CD4-positive, alpha-beta T cell treated with Interleukin-21 for 1 hour (primary cell): ENCODE measurements at regions not wholly inside any gene's neighbourhood (a gene's known extent, or its start where the extent isn't known, plus 50 kb on each side); places are given as distances from the start of the nearest gene placed in this dataset.
A peak's percentile ranks its signal among the peaks of the same experiment; 100 is the strongest.

Experiments
- DNase-seq: peaks from one replicate; pipeline ENCODE4 v3.0.0-alpha.2; 2020

DNA sequence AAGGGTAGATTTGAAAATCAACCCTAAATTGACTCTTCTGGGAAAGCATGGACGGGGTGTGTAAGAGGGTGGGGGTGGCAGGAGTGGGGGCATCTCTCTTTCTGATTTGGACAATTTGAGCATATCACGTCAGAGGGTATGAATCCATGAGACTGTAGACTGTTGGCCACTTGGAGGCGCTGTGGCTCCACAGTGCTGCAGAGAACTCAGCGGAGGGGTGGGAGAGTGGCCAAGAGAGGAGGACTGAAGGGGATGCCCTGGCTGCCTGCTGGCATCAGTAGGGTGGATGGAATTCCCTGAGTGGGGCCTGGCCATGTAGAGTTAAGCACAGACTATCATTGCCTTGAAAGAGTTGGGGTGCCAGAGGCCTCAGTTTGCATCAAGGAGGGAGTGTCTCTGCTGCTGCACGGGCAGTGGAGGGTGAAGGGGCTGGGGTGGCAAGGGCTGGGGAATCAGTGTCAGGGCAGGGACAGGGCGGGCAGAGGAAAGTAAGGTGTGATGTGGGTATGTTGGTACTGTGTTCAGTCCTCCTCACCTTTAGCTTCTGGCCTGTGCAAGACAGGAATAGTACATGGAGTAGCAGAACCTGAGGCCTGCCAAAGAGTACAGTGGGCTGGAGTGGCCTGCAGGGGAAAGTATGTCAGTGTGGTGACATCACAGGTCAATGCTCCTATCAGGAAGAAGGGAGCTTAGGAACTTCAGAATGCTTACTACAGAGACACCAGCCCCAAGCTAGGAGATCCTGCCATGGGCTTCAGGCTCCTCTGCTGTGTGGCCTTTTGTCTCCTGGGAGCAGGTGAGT is 133.5 kb upstream of the PRSS58 start:
- peak; percentile 51 for DNase-seq

DNA sequence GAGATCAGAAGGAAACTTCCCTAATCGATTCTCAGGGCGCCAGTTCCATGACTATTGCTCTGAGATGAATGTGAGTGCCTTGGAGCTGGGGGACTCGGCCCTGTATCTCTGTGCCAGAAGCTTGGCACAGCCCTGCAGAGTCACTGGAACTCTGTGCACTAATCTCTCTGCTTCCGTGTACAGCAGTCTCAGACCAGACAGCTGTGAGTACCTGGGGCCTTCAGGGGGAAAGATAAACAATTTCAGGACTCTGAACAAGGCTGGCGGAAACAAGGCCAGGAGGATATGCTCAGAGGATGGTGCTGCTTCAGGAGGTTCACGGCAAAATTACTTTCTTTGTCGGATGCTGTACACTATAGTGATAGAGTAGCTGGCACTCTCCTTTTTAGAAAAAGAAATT is 131.7 kb upstream of the PRSS58 start:
- no peak for DNase-seq

DNA sequence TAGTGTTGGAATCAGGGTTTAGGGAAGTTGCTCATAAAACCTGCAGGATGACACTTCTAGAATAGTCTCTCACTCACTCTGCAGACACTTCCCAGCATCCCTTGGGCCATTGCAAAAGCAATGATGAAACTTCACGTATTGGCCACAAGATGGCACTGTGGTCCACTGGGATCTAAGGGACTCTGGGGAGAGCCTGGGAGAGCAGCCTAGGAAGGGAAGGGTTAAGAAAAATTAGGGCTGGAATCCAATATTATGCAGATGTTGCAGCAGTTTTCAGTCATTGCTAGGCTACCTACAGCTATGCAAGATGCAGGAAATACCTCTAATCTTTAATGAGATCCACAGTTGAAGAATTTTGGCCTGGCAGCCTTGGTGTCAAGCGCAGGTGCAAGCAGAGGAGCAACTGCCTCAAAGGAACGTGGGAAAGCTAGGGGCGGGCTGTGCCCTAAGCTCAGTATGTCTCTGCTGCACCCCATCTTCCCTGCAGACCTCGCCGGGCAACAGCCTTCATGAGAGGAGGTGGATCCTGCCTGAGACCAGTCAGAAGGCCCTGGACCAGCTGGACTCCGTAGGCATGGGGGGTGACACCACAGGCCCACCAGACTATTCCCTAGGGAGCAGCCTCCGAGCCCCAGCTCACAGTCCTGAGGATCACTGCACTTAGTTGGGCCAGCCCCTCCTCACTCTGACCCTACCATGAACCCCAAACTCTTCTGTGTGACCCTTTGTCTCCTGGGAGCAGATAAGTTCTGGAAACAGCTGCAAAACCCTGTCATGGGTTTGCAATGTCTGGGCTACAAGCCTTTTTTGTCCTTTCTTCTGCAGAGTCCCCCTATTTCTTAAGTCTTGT is 127.9 kb upstream of the PRSS58 start:
- DNase-seq = peak; percentile 62

DNA sequence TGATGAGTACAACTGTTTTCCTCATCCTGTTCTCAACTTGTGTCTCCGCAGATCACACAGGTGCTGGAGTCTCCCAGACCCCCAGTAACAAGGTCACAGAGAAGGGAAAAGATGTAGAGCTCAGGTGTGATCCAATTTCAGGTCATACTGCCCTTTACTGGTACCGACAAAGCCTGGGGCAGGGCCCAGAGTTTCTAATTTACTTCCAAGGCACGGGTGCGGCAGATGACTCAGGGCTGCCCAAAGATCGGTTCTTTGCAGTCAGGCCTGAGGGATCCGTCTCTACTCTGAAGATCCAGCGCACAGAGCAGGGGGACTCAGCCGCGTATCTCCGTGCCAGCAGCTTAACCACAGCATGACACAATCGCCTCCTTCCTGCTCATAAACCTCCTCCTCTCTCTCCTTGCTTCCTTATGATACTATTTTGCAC is 126.7 kb upstream of the PRSS58 start:
- no peak for DNase-seq

DNA sequence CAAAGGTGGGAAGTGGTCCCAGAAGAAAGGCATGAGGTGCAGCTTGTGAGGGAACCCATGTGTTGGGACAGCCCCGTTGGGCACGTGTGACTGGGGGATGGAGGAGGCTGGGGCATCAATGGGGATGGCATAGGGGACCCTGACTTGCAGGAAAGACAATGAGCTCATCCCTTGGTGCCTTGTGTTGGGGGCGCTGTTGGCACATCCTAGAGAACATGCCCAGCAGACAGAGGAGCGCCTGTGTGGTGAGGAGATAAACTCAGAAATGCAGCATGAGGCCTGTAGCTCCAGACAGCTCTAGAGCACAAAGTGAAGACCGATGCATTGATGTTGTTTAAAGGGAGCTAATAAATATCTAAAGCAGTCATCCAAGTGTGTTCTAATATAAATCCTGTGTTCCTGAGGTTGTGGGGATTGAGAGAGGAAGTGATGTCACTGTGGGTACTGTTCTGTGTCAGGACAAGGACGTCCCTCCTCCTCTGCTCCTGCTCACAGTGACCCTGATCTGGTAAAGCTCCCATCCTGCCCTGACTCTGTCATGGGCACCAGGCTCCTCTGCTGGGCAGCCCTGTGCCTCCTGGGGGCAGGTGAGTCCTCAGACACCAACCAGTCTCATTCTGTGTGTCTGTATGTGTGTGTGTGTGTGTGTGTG is 126.1 kb upstream of the PRSS58 start:
- DNase-seq = peak; percentile 13

DNA sequence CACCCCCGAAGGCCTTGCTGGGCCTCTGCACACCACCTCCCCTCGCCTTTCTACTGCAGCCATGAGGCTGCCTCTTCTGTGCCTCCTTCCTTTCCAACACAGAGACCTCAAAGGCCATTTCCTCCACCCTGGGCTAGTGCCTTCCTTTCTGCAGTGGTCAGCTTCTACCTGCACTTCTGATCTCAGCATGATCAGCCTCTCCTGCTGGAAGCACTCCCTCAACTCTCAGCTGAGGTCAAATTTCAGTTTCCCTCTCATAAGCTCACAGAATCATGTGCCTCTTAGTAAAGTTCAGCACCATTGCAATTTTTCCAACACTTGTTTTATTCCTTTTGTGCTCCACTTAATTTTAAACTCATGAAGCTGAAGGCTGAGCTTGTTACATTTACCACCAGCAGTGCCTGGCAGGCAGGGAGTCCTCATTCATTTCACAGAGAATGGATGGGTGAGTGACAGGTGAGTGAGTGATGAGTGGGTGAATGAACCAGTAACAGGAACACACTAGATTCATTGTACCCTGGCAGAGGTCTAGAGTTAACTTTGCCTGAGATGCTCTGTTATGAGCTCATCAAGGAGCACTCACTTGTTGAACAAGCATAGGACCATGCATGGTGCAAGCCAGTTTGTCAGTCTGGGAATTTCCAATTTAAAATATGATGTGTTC is 124.0 kb upstream of the PRSS58 start:
- no peak for DNase-seq

DNA sequence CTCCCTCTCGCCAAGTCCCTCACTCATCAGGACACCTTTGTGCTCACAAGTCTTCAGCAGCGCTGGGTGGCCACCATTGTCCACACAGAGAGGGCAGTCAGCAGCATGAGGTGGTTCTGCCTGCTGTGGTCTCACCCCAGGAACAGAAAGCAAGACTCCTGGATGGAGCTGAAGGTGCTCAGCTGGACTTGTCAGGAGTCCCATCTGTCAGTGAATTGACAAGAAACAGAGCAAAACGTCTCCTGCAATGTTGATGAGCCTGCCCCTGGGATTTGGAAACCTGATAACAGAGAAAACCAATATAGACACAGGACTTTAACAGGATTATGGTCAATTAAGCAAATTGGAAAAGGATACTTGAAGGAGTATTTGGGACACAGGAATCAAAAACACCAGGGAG is 122.2 kb upstream of the PRSS58 start:
- DNase-seq = no peak

DNA sequence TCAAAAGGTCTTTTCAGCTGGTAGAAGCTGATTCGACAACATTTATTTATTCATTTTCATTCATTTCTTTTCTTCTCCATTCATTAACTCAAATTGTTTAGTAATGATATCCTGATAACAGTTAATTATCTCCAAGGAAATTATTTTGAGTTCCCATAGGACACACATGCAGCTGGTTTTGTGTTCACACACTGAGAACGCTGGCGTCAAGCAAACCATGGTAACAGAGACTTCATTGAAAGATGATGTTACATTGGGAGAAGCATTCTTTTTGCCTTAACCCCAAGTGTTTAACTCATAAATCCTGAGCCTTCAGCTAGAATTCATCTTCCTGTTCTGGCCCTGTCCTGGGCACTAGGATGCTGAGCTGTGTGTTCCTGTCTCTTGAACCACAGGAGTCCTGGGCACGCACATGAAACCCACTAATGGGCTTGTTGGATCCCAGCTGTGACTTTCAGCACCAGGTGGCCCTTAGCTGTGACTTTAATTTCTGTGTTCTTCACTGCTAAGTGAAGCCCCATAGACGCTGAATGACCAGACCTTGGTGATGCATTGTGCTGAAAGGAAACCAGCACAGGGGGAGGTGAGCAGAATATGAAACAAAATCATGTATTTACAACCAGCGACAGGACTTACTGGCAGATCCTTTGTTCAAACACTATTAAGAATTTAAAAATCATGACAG is 121.5 kb upstream of the PRSS58 start:
- no peak for DNase-seq

DNA sequence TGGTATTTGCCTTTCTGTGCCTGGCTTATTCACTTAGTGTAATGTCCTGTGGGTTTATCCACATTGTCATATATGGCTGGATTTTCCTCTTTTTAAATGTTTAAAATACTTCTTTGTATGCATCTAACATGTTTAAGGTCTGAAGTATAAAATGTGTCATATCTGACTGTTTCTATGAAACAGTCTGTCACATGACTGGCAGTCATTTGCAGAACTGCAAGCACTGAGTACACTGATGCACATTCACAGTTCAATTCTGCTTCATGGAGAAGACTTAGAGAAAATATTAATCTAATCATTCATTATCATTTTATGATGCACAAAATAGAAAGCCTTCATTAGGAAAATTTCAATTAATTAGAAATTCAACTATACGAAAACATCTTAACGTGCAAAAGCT is 119.7 kb upstream of the PRSS58 start:
- DNase-seq = no peak

DNA sequence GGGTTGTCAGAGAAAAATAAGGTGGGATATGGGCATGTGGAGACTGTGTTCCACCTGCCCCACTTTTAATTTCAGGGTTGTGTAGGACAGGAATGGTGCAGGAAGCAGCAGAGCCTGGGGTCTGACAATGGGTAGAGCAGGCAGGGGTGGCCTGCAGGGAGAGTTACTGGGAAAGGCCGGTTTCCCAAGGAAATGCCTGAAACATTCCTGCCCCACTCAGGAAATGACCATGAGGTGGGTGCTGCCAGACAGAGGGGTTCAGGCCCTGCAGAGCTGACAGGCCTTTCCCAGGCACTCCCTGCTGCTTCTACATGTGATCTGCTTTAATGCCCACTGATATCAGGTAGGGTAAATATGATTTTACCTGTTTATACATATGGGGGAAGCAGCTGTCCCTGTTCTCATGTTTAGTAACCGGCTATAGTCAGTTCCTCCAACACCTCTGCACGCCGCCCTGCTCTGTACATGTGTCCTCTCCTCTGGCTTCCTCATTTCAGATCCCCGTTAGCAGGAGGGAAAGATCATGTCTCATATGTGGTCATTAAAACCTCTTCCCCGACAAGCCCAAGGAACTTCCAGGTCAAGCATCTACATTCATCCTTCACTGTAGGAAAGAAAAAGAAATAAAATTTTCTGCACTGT is 118.6 kb upstream of the PRSS58 start:
- DNase-seq = no peak

DNA sequence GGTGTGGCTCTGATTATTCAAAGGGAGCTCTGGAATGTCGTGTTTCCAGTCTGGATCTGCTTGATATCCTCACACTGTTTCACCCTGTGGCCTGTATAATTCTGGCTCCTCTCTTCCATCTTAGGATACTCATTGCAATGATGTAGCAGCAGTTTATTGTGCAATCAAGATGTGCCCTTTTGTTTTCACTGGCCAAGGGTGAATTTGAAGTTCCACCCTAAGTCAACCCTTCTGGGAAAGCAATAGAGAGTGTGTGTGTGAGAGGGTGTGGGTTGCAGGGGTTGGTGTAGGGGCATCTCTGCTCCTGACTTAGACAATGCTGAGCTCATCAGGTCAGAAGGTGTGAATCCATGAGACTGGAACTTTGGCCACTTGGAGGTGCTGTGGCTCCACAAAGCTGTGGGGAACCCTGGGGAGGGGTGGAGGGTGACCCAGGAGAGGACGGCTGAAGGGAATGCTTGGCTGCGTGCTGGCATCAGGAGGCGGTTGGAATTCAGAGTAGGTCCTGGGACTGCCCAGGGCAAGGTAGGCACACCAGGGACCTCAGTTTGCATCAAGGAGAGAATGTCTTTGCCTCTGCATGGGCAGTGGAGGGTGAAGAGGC is 118.0 kb upstream of the PRSS58 start:
- peak; percentile 25 for DNase-seq

DNA sequence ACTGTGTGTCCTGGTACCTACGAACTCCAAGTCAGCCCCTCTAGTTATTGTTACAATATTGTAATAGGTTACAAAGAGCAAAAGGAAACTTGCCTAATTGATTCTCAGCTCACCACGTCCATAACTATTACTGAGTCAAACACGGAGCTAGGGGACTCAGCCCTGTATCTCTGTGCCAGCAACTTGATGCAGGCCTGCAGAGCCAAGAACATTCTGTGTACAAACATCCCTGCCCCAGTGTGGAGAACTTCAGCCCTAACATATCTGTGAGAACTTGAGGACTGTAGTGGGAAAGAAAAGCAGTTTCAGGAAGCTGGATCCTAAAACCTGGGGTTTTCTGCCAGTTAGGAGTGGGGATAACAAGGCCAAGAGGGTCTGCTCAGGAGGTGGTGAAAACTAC is 114.9 kb upstream of the PRSS58 start:
- no peak for DNase-seq

DNA sequence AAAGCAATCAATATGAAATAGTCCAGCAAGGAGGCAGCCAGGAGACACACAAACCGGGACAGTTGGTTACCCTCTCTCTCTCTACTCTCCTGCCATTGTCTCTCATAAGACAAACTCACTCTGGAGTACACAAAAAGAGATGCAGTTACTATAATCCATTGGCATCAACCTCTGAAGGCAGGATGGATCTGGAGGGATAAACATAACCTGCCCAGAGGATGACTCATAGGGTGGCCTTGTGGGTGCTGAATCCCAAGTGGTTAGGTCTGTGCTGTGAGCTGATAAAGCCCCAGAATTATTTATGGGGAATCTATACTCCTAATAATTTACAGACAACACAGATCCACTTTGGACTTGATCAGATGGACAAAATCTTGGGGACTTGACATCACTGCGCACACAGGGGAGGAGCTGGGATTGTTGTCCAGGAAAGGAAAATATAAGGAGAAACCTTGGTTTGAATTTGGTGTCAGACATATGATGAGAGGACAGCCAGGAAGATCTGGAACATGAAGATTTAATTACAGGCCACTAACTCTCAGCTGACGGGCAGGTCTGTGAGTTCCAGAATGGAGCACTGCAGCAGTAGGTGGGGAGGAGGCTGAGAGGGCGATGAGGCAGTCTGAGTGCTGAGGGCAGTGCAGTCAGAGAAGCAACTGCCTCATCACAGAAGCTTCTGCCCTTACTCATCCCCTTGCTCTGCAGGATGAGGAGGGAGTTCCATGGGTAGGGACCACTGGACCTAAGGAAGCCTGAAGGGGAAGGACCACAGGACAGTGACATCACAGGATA is 113.9 kb upstream of the PRSS58 start:
- no peak for DNase-seq

DNA sequence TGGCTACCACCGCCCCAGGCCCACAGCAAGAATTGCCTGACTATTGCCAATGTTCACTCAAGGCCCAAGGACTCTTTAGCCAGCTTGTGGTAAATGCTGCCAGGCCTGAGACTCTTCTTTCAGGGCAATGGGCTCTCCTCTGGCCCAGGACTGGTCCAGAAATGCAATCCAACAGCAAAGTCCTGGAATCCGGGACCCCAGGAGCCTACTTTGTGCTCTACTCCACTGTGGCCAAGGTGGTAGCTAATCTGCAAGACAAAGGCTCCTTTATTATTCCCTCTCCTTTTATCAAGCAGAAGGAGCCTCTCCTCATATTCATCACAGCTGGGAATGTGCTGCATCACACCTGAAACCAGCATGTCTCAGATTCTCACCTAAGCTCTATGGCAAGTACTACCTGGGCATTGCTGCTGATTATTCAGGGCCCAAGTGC is 107.6 kb upstream of the PRSS58 start:
- no peak for DNase-seq

DNA sequence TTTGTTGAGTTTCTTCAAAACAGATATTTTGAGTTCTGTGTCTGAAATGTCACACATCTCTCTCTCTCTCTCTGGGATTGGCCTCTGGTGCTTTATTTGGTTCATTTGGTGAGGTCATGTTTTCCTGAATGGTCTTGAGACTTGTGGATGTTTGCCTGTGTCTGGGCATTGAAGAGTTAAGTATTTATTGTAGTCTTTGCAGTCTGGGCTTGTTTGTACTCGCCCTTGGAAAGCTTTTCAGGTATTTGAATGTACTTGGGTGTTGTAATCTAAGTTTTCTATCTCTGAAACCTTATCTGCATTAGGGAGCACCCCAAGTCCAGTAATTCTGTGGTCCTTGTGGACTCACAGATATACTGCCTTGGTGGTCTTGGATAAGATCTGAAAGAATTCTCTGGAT is 106.7 kb upstream of the PRSS58 start:
- DNase-seq = no peak

DNA sequence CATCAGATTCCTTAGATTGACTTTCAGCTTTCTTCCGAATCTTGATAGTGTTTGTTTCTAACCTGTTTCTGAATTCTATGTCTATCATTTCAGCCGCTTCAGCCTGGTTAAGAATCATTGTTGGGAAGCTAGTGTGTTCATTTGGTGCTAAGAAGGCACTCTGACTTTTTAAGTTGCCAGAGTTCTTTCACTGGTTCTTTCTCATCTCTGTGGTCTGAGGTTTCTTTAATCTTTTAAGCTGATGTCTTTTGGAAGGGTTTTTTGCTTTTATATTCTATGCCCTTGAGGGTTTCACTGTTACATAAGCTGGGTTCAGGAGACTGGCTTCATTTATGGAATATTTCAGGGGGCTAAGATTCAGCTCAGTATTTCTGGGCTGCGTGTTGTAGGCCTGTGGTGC is 104.5 kb upstream of the PRSS58 start:
- DNase-seq = no peak

DNA sequence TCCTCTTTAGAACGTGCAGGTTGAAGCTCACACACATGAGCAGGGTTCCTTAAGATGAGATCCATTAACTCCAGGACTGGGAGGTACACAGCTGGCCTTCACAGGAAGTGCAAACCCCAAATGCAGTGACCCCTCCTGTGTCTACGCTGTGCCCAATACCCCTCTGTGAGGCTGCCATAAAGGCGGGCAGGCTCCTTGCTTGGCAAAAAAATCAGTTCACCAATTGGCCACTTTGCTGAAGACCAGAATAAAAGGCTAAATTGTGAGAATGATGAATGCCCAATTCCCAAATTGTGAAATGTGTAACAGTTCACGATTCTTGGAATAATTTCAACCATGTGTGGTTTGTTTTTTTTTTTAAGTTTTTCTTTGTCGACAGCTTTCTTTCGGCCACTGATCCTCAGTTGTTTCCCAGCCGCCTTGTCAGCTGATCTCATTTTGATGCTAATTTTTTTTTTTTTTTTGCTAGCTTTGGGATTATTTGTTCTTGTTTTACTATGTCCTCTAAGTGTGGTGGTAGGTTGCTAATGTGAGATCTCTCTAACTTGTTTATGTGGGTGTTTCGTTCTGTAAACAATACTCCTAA is 101.9 kb upstream of the PRSS58 start:
- DNase-seq = no peak

DNA sequence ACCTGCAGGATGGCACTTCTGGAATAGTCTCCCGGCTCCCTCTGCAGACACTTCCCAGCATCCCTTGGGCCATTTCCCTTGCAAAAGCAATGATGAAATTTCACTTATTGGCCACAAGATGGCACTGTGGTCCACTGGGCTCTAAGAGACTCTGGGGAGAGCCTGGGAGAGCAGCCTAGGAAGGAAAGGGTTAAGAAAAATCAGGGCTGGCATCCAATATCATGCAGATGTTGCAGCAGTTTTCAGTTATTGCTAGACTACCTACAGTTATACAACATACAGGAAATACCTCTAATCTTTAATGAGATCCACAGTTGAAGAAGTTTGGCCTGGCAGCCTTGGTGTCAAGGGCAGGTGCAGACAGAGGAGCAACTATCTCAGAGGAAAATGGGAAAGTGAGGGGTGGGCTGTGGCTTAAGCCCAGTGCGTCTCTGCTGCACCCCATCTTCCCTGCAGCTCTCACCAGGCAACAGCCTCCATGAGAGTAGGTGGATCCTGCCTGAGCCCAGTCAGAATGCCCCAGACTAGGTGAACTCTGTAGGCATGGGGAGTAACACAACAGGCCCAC is 100.2 kb upstream of the PRSS58 start:
- DNase-seq = peak; percentile 54

DNA sequence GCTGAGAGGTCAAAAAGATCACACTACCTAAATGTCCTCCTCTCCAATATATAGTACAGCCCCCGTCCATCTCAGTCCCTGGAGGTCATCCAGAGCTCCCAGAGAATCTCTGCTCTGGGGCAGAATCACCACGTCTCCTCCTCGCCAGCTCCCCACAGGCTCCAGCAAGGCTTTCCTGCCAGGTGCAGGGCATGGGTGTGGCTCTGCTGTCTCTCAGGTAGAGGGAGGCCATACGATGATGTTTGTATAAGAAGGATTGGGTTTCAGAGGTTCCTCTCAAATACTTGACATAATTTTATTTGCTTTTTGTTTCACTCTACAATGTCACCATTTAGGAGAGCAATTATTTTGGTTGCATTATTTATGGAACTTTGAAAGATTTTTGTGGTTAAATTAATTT is 98.3 kb upstream of the PRSS58 start:
- DNase-seq = no peak

DNA sequence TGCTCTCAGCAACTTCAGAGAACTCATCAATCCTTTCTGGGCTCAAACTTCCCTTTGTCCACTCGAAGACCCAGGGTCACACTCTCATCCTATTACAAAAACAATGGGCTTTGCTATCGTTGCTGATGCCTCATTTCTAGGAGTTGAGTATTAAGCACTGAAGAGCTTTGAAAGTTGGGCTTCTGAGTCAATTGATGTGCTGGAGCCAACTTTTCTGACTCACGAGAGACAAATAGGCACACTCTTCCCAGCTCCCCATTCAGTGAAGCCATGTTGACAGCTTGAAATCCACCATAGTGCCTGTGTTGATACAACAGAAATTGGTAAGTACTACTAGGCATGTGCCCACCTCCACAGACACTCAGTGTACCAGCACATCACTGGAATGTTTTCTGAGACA is 97.5 kb upstream of the PRSS58 start:
- no peak for DNase-seq
